Ovary (tissue), 7 donors: ENCODE measurements at regions not wholly inside any gene's neighbourhood (a gene's known extent, or its start where the extent isn't known, plus 50 kb on each side); places are given as distances from the start of the nearest gene placed in this dataset.

Source experiments
- DNase-seq, 5 donors: peaks; one replicate each; pipeline ENCODE4 v3.0.0-alpha.2; 2019 to 2020
- H3K27ac ChIP-seq, 2 donors: fragments of 200-600 bp; one replicate each; pipeline versions ENCODE4 v1.5.1 to v1.8.0; 2019 to 2022
- H3K27me3 ChIP-seq: fragments of 200-600 bp; one replicate; pipeline ENCODE4 v1.8.0; 2022
- H3K36me3 ChIP-seq: fragments of 200-600 bp; sonication (generic); one replicate; pipeline ENCODE4 v1.5.1; 2019
- H3K4me1 ChIP-seq: one replicate; pipeline ENCODE4 v1.8.1; 2013; ENCODE audit warnings: mild to moderate bottlenecking, moderate library complexity; ENCODE audit not compliant: insufficient read depth
- H3K4me3 ChIP-seq: fragments of 200-600 bp; sonication (generic); one replicate; pipeline ENCODE4 v1.5.1; 2017
- H3K9me3 ChIP-seq, 2 donors: fragments of 200-600 bp in 1 of 2; sonication (generic) in 1 of 2; one replicate each; pipeline versions ENCODE4 v1.5.1 to v1.8.1; 2013 to 2019; ENCODE audit warnings: mild to moderate bottlenecking in 1 of 2, moderate library complexity in 1 of 2
- EP300 ChIP-seq: sonication (generic); formaldehyde crosslinking; IDR thresholded peaks from one replicate; pipeline ENCODE4 v1.6.1; 2017; ENCODE audit warnings: antibody characterized with exemption
- POLR2A ChIP-seq: fragments of 450-650 bp; IDR thresholded peaks from one replicate; pipeline ENCODE4 v1.6.1; 2017; ENCODE audit warnings: antibody characterized with exemption, mild to moderate bottlenecking, moderate library complexity
- WGBS, 3 donors: extraction: QIAGEN DNeasy Blood & Tissue Kit in 1 of 3; methylation state at CpG; one replicate each; pipeline versions ENCODE4 v1.1.5 to v1.1.7; 2013 to 2017; 5-methylcytosine and 5-hydroxymethylcytosine counted together
- intact Hi-C, 4 donors: fragments of 100-400 bp; cut with DNase I; formaldehyde crosslinking; loops; one replicate each; pipeline versions ENCODE4 v1.11.0 to v1.15.1; 2022 to 2023
- TF ChIP-seq, protein P1 (sequence below), 3 donors: fragments of 450-650 bp in 2 of 3; fragments of 200-600 bp in 1 of 3; IDR thresholded peaks; one replicate each; pipeline versions ENCODE4 v1.5.1 to v1.8.0; 2016 to 2022; ENCODE audit warnings: antibody characterized with exemption in 3 of 3, mild to moderate bottlenecking in 1 of 3
- donor health status: DM: no; HTN: no; CAD: no; lungs with moderate emphysema.
- donor health status: DM: no; HTN: no; CAD: no.
- donor health status: Bipolar disorder and iron deficiency.
- donor health status: DM: no; HTN: no; CAD: no.
- donor health status: DM: yes; HTN: yes; CAD: no.

DNA sequence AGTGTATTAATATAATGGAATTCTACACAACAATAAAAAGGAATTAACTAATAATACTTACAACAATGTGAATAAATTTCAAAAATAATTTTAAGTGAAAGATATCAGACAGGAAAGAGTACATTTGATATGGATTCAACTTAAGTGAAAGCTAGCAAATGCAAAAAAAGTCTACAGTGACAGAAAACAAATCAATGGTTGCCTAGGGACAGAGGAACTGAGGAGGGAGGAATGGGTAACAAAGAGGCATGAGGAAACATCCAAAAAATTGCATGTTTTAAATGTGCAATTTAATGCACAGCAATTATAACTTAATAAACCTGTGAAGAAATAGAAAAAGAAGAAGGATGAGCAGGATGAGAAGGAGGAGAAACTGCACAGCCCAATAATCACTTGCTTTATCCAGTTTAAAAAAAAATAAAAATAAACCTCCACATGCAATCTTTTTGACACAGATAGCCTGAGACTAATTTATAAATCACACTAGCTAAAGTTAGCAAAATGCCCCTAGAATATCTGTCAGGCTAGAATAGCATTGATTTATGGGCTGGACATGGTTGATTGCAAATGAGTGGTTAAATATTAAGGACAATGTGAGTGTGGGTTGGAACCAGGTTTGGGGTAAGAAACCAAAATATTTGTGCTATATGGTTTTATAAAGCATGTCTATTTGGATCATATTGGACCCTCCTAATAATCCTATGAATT is 1089.1 kb downstream of the TRHDE start:
- no peaks in the 10 kb centered on the region for H3K4me1 ChIP-seq
- no peaks in the 10 kb centered on the region for H3K36me3 ChIP-seq
- intact Hi-C loops, result no loop called here
- no peak overlapping the region for H3K27ac ChIP-seq
- no peak for TF ChIP-seq EP300
- TF ChIP-seq, protein P1, sequence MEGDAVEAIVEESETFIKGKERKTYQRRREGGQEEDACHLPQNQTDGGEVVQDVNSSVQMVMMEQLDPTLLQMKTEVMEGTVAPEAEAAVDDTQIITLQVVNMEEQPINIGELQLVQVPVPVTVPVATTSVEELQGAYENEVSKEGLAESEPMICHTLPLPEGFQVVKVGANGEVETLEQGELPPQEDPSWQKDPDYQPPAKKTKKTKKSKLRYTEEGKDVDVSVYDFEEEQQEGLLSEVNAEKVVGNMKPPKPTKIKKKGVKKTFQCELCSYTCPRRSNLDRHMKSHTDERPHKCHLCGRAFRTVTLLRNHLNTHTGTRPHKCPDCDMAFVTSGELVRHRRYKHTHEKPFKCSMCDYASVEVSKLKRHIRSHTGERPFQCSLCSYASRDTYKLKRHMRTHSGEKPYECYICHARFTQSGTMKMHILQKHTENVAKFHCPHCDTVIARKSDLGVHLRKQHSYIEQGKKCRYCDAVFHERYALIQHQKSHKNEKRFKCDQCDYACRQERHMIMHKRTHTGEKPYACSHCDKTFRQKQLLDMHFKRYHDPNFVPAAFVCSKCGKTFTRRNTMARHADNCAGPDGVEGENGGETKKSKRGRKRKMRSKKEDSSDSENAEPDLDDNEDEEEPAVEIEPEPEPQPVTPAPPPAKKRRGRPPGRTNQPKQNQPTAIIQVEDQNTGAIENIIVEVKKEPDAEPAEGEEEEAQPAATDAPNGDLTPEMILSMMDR (IDR thresholded peaks at IDR 0.05), result no peak
- TF ChIP-seq POLR2A, result no peak
- no peaks in the 10 kb centered on the region for H3K27me3 ChIP-seq
- no peak for DNase-seq
- H3K4me3 ChIP-seq, result no peak overlapping the region
- H3K9me3 ChIP-seq, result no peaks in the 10 kb centered on the region

DNA sequence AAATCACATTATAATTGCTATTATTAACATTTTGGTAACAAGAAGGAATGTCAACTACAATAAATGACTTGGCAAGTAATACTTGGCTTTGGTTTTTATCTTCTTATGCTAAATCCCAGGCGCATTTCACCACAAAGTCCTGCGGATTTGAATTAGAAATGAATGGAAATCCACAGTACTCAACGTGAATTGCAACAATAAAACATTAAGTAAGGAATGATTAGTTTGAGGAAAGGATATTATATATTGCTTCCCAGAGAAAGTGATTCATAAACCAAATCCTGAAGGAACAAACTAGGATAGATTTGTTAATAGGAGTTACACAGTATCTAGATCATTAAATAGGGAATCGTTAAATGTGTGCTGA is 1089.7 kb downstream of the TRHDE start:
- Histone ChIP-seq H3K9me3 (no peaks in the 10 kb centered on the region), H3K27ac (no peak overlapping the region), H3K36me3 (no peaks in the 10 kb centered on the region), H3K4me3 (no peak overlapping the region), H3K27me3 (no peaks in the 10 kb centered on the region), H3K4me1 (no peaks in the 10 kb centered on the region)
- intact Hi-C loops, result no loop called here
- no peak for DNase-seq
- WGBS, 3 donors, result 30 to 42% (median 33%) methylated on average over 4 of the region's 4 CpGs
- TF ChIP-seq POLR2A (no peak), EP300 (no peak)
- TF ChIP-seq, protein P1 (IDR thresholded peaks at IDR 0.05), result no peak

DNA sequence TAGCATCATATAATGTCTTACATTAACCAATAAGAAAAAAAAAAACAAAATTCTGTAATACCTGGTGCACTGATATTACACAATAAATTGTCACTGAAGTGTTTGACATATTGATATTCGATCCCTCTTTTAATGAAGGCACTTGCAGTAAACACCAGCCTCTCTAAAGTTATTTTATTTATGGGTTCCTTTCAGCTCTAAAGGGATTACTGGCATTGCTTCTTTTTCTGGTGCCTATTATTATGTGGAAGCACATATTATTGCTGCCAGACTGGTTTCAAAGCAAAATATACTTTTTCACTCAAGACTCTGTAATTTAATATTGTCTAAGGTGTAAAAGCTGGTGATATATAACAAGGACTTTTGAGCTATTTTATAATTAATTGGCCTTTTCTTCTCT is 1090.5 kb downstream of the TRHDE start:
- no peak for DNase-seq
- H3K27me3 ChIP-seq, result no peaks in the 10 kb centered on the region
- 43 to 81% (median 68%) methylated on average over 1 of the region's 1 CpG for WGBS, 3 donors
- TF ChIP-seq, protein P1 (IDR thresholded peaks at IDR 0.05), result no peak
- TF ChIP-seq POLR2A (no peak), EP300 (no peak)
- intact Hi-C loops, result no loop called here
- H3K36me3 ChIP-seq, result no peaks in the 10 kb centered on the region
- no peaks in the 10 kb centered on the region for H3K9me3 ChIP-seq
- H3K4me3 ChIP-seq, result no peak overlapping the region
- no peaks in the 10 kb centered on the region for H3K4me1 ChIP-seq
- no peak overlapping the region for H3K27ac ChIP-seq

DNA sequence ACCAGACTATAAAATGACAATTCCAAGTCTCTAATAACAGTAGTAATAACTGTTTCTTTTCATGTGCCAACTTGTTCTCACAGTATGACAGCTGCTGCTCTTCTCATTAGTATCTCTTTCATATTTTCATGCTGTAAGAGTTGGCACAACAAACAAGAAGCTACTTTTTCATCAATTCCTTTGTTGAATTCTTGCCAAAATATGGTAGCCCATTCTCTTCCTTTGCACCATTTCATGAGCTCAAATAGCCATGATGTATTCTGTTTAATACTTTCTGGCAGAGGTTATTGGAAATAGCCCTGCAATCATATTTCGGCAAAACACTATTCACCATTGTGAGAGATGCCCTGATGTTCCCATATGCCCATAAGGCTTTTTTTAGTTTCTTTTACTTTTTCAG is 1100.7 kb downstream of the TRHDE start:
- Histone ChIP-seq H3K36me3 (no peaks in the 10 kb centered on the region), H3K4me3 (no peak overlapping the region), H3K9me3 (no peaks in the 10 kb centered on the region), H3K27ac (no peak overlapping the region), H3K4me1 (no peaks in the 10 kb centered on the region), H3K27me3 (no peaks in the 10 kb centered on the region)
- DNase-seq, result no peak
- no peak for TF ChIP-seq POLR2A
- TF ChIP-seq, protein P1 (IDR thresholded peaks at IDR 0.05), result no peak
- no peak for TF ChIP-seq EP300
- intact Hi-C loops, result no loop called here
- 87 to 95% (median 94%) methylated on average over 1 of the region's 1 CpG for WGBS, 3 donors
